ENCODE measurements at regions not wholly inside any gene's neighbourhood (a gene's known extent, or its start where the extent isn't known, plus 50 kb on each side); places are given as distances from the start of the nearest gene placed in this dataset.

DNA sequence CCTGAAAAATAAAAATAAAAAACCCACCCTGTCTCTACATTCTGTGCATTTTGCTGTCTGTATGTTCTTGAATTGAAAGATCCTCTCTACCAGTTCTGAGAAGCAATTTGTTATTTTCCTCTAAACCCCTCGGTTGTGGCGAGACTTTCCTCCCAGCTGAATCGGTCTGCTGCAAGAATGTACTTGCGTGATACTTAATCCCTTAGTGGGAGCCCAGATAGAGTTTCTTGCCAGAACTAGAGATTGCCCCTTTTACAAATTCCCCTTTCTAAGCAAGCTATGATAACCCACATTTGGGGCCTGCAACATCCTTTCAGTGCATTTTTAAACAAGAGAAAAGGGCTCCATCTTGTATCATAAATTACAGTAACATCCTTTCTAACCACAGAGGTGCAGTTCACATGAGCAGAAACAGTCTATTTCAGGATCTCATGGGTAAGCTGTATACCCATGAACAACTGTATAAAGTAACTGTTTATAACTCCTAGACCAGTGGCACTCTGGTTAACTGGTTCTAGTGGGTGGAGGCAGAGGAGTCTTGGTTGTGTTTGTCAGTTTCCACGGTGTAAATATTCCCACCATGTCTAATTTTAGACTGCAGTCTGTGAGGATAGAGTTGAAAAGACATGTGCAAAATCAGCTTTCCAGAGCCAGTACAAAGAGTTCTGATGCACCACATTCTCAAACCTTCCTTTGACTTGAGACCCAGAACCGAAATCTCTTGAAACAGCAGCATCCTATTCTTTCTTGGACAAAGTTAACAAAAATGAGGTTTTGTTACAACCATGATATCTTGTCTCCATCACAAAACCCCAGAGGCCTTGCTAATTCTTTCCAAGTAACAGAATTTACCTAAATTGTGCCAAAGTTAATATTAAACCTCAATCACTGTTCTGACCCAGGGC lies 113.1 kb upstream of the ZNF217 start:
- no peak overlapping the region for H3K4me3 ChIP-seq (ENCODE audit: low read depth, low read length)
- in situ Hi-C loops (cut with HindIII; ENCODE audit: low sequenced_read_pairs): no loop called here
- TF ChIP-seq CTCF (IDR thresholded peaks at IDR 0.05; ENCODE audit: low read depth, low read length, missing control alignments): no peak
- no peak for DNase-seq (ENCODE audit: low read depth)

DNA sequence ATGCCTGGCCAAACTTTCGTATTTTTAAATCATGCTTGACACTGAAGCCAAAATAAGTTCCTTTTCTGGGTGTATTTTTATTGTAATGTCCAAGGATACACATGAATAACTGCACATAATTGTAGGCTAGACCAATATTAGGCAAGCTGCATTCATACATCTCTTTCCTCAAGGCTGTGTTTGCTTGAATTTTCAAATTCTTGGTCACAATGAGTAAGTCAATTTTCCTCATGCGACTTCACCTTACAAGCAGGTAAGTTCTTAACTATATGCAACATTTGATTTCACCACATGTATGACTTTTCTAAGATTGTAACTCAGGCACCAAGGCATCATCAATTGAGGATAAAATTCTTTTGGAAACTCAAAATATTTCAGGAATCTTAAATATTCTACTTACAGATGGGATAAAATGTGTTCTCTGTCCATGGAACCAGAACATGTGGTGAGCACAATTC lies 112.4 kb upstream of the ZNF217 start:
- TF ChIP-seq CTCF (IDR thresholded peaks at IDR 0.05; ENCODE audit: low read depth, low read length, missing control alignments): no peak
- DNase-seq (ENCODE audit: low read depth): no peak
- H3K4me3 ChIP-seq (ENCODE audit: low read depth, low read length): no peak overlapping the region
- in situ Hi-C loops (cut with HindIII; ENCODE audit: low sequenced_read_pairs): no loop called here

DNA sequence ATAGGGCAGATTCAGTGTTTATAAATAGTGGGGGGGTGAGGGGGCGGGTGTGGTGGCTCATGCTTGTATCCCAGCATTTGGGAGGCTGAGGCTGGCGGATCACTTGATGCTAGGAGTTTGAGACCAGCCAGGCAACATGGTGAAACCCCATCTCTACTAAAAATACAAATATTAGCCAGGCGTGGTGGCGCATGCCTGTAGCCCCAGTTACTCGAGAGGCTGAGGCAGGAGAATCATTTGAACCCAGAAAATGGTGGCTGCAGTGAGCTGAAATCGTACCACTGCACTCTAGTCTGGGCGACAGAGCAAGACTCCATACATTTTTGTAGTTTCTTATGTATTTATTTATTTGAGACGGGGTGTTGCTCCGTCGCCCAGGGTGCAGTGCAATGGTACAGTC lies 109.0 kb upstream of the ZNF217 start:
- H3K4me3 ChIP-seq (ENCODE audit: low read depth, low read length): no peak overlapping the region
- in situ Hi-C loops (cut with HindIII; ENCODE audit: low sequenced_read_pairs): no loop called here
- no peak for DNase-seq (ENCODE audit: low read depth)
- no peak for TF ChIP-seq CTCF (IDR thresholded peaks at IDR 0.05; ENCODE audit: low read depth, low read length, missing control alignments)

DNA sequence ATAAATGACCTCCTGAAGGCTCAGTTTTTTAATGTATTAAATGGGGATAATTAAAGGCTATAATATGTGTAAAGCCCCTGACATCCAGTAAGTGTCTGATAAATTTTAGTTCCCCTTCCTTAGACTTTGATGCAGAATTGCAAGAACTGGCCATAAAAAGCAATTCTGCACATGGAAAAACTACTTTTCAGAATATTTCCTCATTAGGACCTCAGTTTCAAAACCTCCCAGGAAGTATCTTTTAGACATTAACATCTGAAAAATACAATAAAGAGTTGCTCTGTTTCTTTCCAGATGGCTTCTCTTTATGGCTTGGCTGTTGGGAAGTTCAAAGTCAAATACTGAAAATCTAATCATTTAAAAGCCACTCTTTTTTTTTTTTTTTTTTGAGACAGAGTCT lies 106.3 kb upstream of the ZNF217 start:
- no peak for TF ChIP-seq CTCF (IDR thresholded peaks at IDR 0.05; ENCODE audit: low read depth, low read length, missing control alignments)
- in situ Hi-C loops (cut with HindIII; ENCODE audit: low sequenced_read_pairs): no loop called here
- no peak for DNase-seq (ENCODE audit: low read depth)
- no peak overlapping the region for H3K4me3 ChIP-seq (ENCODE audit: low read depth, low read length)

GRCh38 chr20:53699085-53699674 lies 105.5 kb upstream of the ZNF217 start:
- H3K4me3 ChIP-seq (ENCODE audit: low read depth, low read length): no peak overlapping the region
- in situ Hi-C loops (cut with HindIII; ENCODE audit: low sequenced_read_pairs): no loop called here

More at GRCh38 chr20:53699085-53699674, 105.5 kb upstream of the ZNF217 start:
- DNase-seq (ENCODE audit: low read depth): no peak
- no peak for TF ChIP-seq CTCF (IDR thresholded peaks at IDR 0.05; ENCODE audit: low read depth, low read length, missing control alignments)

Data from astrocyte of the cerebellum (primary cell).